Duodenal mucosa (tissue), 2 donors: ENCODE measurements at regions not wholly inside any gene's neighbourhood (a gene's known extent, or its start where the extent isn't known, plus 50 kb on each side); places are given as distances from the start of the nearest gene placed in this dataset.
"Not testable (repeated sequence)": the region's sequence is repeated elsewhere in the genome, so short reads cannot be mapped to it uniquely, and the experiment has no call there.

Experiments used
- H3K27ac ChIP-seq: one replicate; pipeline ENCODE4 v1.7.0; 2013; ENCODE audit warnings: low read depth, low read length
- H3K27me3 ChIP-seq, 2 donors: one replicate each; pipeline ENCODE4 v1.7.0; 2013; ENCODE audit warnings: low read length in 2 of 2, control low read depth in 1 of 2; ENCODE audit not compliant: insufficient read depth in 2 of 2, control insufficient read depth in 1 of 2
- H3K36me3 ChIP-seq, 2 donors: one replicate each; pipeline ENCODE4 v1.7.0; 2013; ENCODE audit warnings: low read length in 2 of 2, control low read depth in 1 of 2; ENCODE audit not compliant: insufficient read depth in 2 of 2, control insufficient read depth in 1 of 2
- H3K4me1 ChIP-seq, 2 donors: one replicate each; pipeline ENCODE4 v1.7.0; 2013; ENCODE audit warnings: low read length in 2 of 2, control low read depth in 1 of 2; ENCODE audit not compliant: insufficient read depth in 2 of 2, control insufficient read depth in 1 of 2
- H3K4me3 ChIP-seq, 2 donors: one replicate each; pipeline ENCODE4 v1.7.0; 2013; ENCODE audit warnings: low read length in 2 of 2, low read depth in 1 of 2
- H3K9ac ChIP-seq, 2 donors: one replicate each; pipeline ENCODE4 v1.7.0; 2013; ENCODE audit warnings: low read length in 2 of 2, low read depth in 1 of 2
- H3K9me3 ChIP-seq, 2 donors: one replicate each; pipeline ENCODE4 v1.7.0; 2013; ENCODE audit warnings: low read length in 2 of 2, control low read depth in 1 of 2; ENCODE audit not compliant: control insufficient read depth in 1 of 2

- no peak overlapping the region for H3K4me3 ChIP-seq
- no peaks in the 10 kb centered on the region for H3K27me3 ChIP-seq
- H3K4me1 ChIP-seq = no peaks in the 10 kb centered on the region
- no peak overlapping the region for H3K27ac ChIP-seq
- H3K36me3 ChIP-seq = no peaks in the 10 kb centered on the region
- no peak overlapping the region for H3K9ac ChIP-seq
- peaks cover 0 to 6% of the 10 kb centered on the region in 2 donors for H3K9me3 ChIP-seq
Measured at GRCh38 chr11:64428693-64429092, 69.7 kb downstream of the RPS6KA4 start.

GRCh38 chr11:64429970-64430369 is 71.0 kb downstream of the RPS6KA4 start:
- peaks cover 0 to 6% of the 10 kb centered on the region in 2 donors for H3K9me3 ChIP-seq
- no peak overlapping the region for H3K27ac ChIP-seq
- H3K27me3 ChIP-seq = peaks cover 0 to 5% of the 10 kb centered on the region in 2 donors
- no peak overlapping the region for H3K9ac ChIP-seq
- no peak overlapping the region for H3K4me3 ChIP-seq
- no peaks in the 10 kb centered on the region for H3K4me1 ChIP-seq
- no peaks in the 10 kb centered on the region for H3K36me3 ChIP-seq

DNA sequence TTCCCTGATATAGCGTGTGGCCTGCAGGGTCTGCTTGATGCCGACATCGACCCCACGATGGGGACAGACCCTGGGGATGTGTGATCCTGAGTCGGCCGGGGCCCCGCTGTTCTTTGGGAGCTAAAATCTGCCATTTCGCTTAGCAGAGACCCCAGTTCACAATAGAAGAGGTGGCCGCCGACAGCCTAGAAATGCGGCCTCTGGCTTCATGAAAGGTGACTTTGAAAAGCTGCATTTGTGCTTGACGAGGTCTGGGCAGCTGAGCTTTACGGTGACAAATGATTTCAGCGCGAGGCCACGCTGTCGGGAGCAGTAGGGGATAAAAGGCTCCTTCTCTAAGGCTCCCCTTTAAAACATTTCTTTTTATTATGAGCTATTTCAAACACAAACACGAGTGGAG is 71.7 kb downstream of the RPS6KA4 start:
- Histone ChIP-seq H3K27me3 (peaks cover 0 to 5% of the 10 kb centered on the region in 2 donors), H3K4me1 (no peaks in the 10 kb centered on the region), H3K36me3 (no peaks in the 10 kb centered on the region), H3K9ac (no peak overlapping the region), H3K27ac (no peak overlapping the region), H3K9me3 (peaks cover 0 to 6% of the 10 kb centered on the region in 2 donors), H3K4me3 (no peak overlapping the region)

DNA sequence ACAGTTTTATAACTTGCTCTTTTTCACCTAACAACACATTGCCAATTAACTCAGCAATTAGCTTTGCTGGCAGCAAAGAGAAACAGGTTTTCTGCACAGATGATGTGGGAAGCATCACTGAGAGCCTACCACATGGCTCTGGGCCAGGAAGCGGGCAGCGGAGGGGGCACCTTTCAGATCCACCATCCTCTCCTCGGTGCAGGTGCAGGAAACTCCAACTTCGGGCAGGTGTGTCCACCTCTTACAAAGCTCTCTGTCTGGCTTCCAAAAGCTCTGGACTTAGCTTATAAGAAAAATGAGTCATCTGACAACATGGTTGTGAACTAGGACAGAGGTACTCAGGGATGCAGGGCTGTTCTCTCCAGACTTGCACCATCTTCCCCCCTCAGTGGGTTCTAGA is 77.0 kb downstream of the RPS6KA4 start:
- Histone ChIP-seq H3K27me3 (peaks cover 5 to 12% of the 10 kb centered on the region in 2 donors), H3K36me3 (no peaks in the 10 kb centered on the region), H3K4me3 (no peak overlapping the region), H3K4me1 (no peaks in the 10 kb centered on the region), H3K9me3 (peaks cover 0 to 6% of the 10 kb centered on the region in 2 donors), H3K27ac (no peak overlapping the region), H3K9ac (no peak overlapping the region)

GRCh38 chr11:64437426-64437825 is 78.5 kb downstream of the RPS6KA4 start:
- Histone ChIP-seq H3K27ac (no peak overlapping the region), H3K4me3 (no peak overlapping the region), H3K27me3 (peaks cover 5 to 12% of the 10 kb centered on the region in 2 donors), H3K4me1 (no peaks in the 10 kb centered on the region), H3K9ac (no peak overlapping the region), H3K9me3 (no peaks in the 10 kb centered on the region), H3K36me3 (no peaks in the 10 kb centered on the region)

DNA sequence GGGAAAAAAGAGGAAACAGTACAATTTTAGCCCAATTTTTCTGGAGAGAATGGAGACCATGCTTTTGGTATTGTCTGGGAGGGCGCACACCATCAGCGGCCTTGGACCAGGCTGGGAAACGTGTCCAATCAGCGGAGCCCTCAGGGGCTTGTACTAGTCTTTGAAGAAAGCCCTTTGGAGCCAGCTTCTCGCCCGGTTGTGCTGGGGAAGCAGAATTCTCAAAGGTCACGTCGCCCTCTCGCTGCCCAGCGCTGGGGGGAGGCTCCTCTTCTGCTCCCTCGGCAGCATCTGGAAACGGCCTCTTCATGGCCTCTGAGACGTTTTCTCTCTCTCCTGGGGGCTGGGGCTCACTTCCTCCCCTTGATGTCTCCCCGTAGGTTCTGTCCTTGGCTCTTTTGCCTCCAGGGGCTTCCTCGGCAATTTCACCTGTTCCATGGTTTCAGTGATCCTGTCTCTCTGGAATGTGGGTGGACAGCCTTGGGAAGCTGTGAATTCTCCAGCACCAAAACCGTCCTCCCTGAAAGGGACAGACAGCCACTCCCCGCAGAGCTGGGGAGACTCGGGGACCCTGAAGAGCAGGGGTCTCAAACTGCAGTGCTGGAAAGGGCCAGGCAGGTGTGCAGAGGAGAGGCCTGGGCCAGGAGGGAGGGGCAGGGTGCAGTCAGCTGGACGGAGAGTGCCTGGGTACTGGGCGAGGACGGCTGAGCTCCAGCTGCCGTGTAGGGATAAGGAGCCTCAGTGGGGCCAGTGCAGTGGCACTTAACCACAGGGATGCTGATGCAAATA is 80.2 kb downstream of the RPS6KA4 start:
- no peak overlapping the region for H3K9ac ChIP-seq
- no peaks in the 10 kb centered on the region for H3K4me1 ChIP-seq
- H3K27ac ChIP-seq = no peak overlapping the region
- peaks cover 5 to 11% of the 10 kb centered on the region in 2 donors for H3K27me3 ChIP-seq
- no peaks in the 10 kb centered on the region for H3K9me3 ChIP-seq
- no peak overlapping the region for H3K4me3 ChIP-seq
- no peaks in the 10 kb centered on the region for H3K36me3 ChIP-seq

- not testable (repeated sequence) for H3K36me3 ChIP-seq, H3K9ac ChIP-seq, H3K27me3 ChIP-seq, H3K4me1 ChIP-seq, H3K4me3 ChIP-seq, H3K9me3 ChIP-seq, H3K27ac ChIP-seq
Measured at GRCh38 chr11:64439772-64440491, 81.0 kb downstream of the RPS6KA4 start.

GRCh38 chr11:64441127-64441526 is 82.2 kb downstream of the RPS6KA4 start:
- H3K9me3 ChIP-seq = no peaks in the 10 kb centered on the region
- peaks cover 5 to 7% of the 10 kb centered on the region in 2 donors for H3K27me3 ChIP-seq
- no peaks in the 10 kb centered on the region for H3K36me3 ChIP-seq
- H3K4me1 ChIP-seq = no peaks in the 10 kb centered on the region
- no peak overlapping the region for H3K27ac ChIP-seq
- no peak overlapping the region for H3K4me3 ChIP-seq
- H3K9ac ChIP-seq = no peak overlapping the region

- no peak overlapping the region for H3K27ac ChIP-seq
- H3K9ac ChIP-seq = no peak overlapping the region
- peaks cover 0 to 3% of the 10 kb centered on the region in 2 donors for H3K4me1 ChIP-seq
- no peak overlapping the region for H3K4me3 ChIP-seq
- H3K36me3 ChIP-seq = no peaks in the 10 kb centered on the region
- no peaks in the 10 kb centered on the region for H3K9me3 ChIP-seq
- peaks cover 11 to 12% of the 10 kb centered on the region in 2 donors for H3K27me3 ChIP-seq
Measured at GRCh38 chr11:64443001-64443400, 84.0 kb downstream of the RPS6KA4 start.

DNA sequence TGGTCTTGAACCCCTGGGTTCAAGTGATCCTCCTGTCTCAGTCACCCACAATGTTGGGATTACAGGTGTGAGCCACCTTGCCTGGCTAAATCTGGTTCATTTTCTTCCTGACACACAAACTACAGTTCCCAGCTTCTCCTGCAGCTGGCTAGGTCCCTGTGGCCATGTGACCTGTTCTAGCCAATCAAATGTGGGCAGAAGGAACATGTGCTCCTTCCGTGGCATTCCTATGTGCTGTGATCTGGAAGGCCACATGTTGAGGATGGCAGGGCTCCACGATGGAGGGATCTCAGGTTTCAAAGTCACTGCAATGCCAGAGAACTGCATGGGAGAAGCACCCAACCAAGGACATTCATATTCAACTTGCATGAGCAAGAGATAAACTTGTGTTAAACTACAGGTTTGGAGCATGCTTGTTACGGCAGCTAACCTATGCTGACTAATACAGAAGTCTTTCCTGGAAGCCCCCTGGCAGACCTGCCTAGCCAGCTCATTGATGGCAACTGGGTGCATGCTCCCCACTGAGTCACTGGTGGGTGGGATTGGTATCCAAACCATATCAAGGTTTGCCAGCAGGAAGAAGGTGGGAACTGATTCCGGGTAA is 86.0 kb downstream of the RPS6KA4 start:
- Histone ChIP-seq H3K27me3 (peaks cover 6 to 16% of the 10 kb centered on the region in 2 donors), H3K4me3 (no peak overlapping the region), H3K27ac (no peak overlapping the region), H3K4me1 (peaks cover 7 to 21% of the 10 kb centered on the region in 2 donors), H3K9me3 (no peaks in the 10 kb centered on the region), H3K9ac (no peak overlapping the region), H3K36me3 (no peaks in the 10 kb centered on the region)
